ENCODE measurements at regions not wholly inside any gene's neighbourhood (a gene's known extent, or its start where the extent isn't known, plus 50 kb on each side); places are given as distances from the start of the nearest gene placed in this dataset.
A peak's percentile ranks its signal among the peaks of the same experiment; 100 is the strongest.
"Not testable (repeated sequence)": the region's sequence is repeated elsewhere in the genome, so short reads cannot be mapped to it uniquely, and the experiment has no call there.

DNA sequence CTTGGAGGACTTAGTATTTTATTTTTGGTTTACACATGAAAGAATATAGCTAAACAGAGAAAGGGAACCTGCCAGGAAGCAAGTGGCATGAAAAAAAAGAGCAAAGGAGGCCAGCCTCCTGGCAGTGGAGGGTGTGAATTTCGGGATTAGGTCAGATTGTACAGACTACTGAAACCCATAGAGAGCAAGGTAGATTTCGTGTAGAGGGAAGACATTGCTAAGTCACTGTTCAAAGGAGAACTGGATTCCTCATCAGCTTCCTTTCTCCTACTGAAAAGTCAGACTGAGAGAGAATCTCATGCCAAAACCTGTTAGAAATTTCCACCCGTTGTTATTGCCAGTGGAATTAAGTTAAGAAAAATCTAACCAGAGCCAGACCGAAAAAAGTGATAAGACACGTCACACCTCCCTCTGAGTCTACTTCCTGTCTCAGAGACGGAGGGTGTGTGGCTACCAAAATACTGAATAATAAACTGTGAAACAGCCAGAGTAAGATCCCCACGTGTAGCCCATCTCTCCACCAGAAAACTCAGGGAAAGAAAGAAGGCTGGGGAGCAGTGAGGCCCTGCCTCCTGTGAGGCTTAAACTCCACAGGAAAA is 118.8 kb downstream of the SKIDA1 start:
- no peak for DNase-seq (ENCODE audit: low read depth in 2 of 2)

- DNase-seq (ENCODE audit: low read depth in 2 of 2), result no peak
These were observed 119.5 kb downstream of the SKIDA1 start for GRCh38 chr10:21405981-21406380.

- DNase-seq (ENCODE audit: low read depth in 2 of 2), result no peak
These were observed 122.0 kb downstream of the SKIDA1 start for GRCh38 chr10:21403256-21404015.

DNA sequence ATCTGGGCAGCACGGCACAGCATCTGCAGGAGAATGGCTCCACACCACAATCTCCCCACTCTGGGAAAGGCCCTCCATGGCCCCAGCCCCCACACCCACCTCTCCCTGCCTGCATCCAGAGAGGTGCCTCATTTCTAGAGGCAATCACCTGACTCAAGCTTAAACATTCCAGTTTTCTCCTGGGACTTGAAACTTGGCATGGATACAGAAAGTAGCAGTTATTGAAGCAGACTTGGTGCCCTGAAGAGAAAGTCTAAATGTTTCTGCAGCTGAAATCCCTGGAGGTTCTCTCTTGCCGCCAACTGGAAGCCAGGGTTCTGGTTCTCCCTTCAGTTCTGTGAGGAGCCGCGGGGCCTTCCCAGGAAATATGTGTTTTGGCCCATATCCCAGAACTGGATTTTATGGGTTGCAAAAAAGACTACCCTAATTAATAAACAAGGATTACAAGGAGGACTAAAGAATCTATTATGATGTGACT is 122.8 kb downstream of the SKIDA1 start:
- DNase-seq (ENCODE audit: low read depth in 2 of 2), result no peak

- no peak for DNase-seq (ENCODE audit: low read depth in 2 of 2)
These were observed 124.3 kb downstream of the SKIDA1 start for GRCh38 chr10:21401196-21401595.

DNA sequence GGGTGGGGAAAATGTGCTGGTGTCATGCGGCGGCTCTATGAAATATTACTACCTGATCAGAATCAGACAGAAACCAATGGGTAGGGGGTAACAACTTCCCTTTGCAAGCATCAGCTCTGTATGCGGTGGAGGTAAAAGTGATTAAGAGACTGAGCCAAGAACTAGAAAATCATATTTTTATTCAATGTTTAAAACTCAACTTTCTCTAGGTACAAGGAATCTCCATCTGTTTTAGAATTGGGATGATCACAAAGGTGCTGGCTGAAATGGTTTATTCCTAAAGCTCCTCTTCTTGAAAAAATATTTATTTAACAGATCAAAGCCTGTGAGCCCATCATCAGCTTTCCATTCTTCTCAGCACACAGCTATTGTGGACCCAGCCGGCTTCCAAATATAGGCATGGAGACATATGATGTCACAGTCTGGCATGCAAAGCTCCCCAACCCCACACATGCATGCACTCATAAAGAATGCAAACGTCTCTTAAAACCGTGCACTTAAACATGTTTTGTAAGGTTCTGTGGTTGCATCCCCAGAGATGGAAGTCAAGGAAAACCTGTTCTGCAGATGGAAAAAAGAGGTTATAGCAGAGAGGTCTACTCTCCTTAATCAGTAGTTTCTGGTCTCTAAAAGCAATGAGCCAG is 126.0 kb downstream of the SKIDA1 start:
- no peak for DNase-seq (ENCODE audit: low read depth in 2 of 2)

DNA sequence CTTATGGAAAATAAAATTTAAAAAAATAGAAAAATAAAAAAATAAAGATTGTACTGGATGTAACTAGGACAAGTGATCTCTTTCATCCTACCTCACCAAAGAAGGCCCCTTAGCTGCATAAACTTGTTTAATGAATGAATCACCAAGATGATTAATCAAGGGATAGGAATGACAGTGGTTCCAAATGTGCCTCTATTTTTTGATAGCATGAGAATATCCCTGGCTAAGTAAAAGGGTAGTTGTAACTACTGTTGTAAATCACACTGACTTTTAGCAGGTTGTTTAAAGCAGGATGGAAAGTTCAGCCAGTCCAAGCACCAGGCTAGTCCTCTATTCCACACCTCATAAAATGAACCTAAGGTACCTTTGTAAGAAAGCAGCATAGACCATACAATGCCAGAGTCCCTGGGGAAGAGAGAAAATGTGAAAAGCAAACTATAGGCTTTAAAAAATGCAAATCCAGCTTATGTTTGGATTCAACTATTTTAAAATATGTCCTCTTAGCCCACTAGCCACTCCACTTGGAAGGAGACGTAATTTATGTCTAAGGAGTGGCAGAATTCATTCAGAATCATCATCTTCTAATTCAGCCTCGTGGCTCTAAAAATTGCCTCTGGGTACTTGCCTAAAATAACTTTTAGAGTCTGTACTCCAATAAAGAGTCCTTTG is 126.8 kb downstream of the SKIDA1 start:
- no peak for DNase-seq (ENCODE audit: low read depth in 2 of 2)

- no peak for DNase-seq (ENCODE audit: low read depth in 2 of 2)
These were observed 128.6 kb downstream of the SKIDA1 start for GRCh38 chr10:21396889-21397288.

DNA sequence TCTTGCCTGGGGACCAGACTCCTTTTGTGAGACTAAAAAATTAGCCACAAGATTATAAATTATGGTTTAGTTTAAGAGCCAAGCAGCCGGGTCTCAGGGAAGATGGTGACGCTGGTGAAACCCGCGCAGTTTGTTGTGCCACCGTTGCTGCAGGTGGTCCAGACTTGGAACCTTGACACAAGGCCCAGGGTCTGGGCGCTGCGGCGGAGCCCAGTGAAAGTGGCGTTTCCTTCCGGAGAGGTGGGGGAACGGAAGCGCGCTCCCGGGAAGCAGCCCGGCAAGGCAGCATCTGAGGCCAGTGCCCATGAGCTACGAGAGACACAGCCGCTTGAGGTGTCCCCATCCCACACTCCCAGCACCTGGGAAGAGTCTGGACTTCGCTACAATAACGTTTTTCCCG is 131.6 kb downstream of the SKIDA1 start:
- no peak for DNase-seq (ENCODE audit: low read depth in 2 of 2)

DNA sequence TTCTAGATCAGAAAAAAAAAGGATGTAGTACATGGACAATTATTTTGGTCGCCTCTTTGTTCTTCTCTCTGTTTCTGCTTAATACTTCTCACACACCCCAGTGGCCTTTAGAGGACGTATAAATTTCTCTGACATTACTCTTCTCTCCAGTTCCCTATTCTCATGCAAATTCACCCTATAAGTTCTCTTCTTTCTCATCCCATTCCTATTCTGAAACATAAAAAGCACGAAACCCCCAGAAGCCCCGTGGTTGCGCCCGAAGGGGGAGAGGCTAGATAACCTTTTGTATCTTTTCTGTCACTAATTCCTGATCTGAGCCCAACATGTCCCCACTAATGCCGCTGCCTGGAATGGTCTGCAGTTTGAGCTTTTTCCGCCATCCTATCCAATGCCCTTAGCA is 136.9 kb downstream of the SKIDA1 start:
- DNase-seq (ENCODE audit: low read depth in 2 of 2), result no peak

DNA sequence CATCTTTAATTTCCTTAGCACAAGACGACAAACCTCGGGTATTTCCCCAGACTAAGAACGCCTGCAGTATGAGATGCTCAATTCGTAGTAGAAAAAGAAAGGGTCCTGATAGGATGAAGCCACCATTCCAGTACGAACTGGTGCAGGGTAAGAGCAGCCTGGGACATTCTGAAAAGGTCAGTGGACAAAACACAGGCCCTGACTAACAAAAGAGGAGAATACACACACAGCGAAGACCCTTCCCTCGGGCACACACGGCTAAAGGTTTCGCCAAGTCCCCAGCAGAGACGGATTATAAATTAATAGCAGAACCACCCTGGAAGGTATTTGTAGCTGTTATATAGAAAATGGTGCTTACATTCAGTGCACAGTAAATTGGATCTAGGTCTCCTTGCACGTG is 137.6 kb downstream of the SKIDA1 start:
- DNase-seq (ENCODE audit: low read depth in 2 of 2), result no peak

DNA sequence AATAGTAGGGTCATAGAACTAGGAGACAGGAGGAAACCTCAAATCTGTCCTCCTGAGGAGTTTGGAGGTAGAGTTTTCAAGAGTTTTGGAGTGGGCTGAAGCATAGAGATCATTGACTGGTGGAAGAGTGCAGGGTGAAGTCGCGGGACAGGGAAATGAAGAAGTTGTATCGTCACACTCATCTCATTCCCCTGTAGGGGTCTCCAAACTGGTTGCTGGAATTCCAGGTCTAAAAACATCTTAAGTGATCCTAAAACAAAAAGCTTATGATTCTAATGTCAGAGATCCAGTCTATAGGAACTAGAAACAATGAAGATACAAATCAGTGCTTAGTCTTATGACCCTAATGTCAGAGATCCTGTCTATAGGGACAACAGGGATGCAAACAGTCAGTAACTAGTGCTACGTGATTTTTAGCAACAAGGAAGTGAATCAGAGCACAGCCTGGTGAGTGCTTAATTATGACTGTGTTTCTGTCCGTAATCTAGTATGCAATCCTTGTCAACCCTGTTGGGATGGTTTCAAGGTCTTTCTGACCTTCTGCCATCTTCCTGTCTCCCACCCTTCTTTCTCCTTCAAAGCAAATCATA is 139.4 kb downstream of the SKIDA1 start:
- DNase-seq (ENCODE audit: low read depth in 2 of 2), result no peak

GRCh38 chr10:21385536-21385935 is 139.9 kb downstream of the SKIDA1 start:
- no peak for DNase-seq (ENCODE audit: low read depth in 2 of 2)

GRCh38 chr10:21379143-21379542 is 146.3 kb downstream of the SKIDA1 start:
- no peak for DNase-seq (ENCODE audit: low read depth in 2 of 2)

GRCh38 chr10:21375274-21375673 is 150.2 kb downstream of the SKIDA1 start:
- DNase-seq (ENCODE audit: low read depth in 2 of 2), result not testable (repeated sequence)

GRCh38 chr10:21373881-21374280 is 151.6 kb downstream of the SKIDA1 start:
- not testable (repeated sequence) for DNase-seq (ENCODE audit: low read depth in 2 of 2)

- peak in 1 of 2 donors; percentile 2 for DNase-seq (ENCODE audit: low read depth in 2 of 2)
These were observed 152.7 kb downstream of the SKIDA1 start for GRCh38 chr10:21372651-21373410.

- no peak for DNase-seq (ENCODE audit: low read depth in 2 of 2)
These were observed 155.8 kb downstream of the SKIDA1 start for GRCh38 chr10:21369697-21370096.

DNA sequence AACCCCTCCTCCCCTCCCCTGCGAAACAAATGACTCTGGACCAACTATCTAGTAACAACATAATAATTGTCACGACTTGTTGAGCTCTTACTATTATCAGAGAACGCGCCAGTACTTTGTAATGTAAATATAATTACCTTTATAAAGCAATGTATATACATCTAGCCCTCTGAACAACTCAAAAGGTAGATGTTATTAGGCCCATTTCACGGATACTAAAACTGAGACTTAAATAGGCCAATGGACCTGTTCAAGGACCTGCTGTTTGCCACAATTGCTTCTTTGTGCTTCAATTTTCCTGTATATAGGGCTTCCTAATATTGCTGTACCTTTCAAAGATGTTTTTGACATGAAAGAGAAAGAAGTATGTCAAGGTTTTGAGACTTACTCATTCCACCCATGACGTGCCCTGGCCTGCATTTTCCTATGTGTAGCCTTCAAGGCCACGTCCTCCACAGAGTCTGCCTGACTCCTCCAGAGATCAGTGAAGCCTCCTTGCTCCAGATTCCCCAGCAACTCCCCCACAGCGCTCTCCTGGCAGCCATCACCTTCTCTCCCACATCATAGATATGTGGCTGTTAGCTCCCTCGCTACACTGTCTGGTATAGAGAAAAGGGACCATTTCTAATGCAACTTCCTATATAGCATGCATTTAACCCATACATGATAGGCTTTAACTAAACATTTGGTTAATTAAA is 156.6 kb downstream of the SKIDA1 start:
- no peak for DNase-seq (ENCODE audit: low read depth in 2 of 2)

GRCh38 chr10:21368022-21368582 is 157.4 kb downstream of the SKIDA1 start:
- DNase-seq (ENCODE audit: low read depth in 2 of 2), result no peak

All from stimulated activated CD8-positive, alpha-beta memory T cell treated with anti-CD3 and anti-CD28 coated beads, Interleukin-2, amount 100 ng/mL, for 48 hours (primary cell).